Right renal pelvis (tissue), 4 donors: ENCODE measurements at regions not wholly inside any gene's neighbourhood (a gene's known extent, or its start where the extent isn't known, plus 50 kb on each side); places are given as distances from the start of the nearest gene placed in this dataset.

ENCODE experiments used
- DNase-seq, 4 donors: peaks; one replicate each; pipeline ENCODE4 v3.0.0-alpha.2; 2013; ENCODE audit warnings: low read depth in 4 of 4, low spot score in 3 of 4, missing footprints in 1 of 4

DNA sequence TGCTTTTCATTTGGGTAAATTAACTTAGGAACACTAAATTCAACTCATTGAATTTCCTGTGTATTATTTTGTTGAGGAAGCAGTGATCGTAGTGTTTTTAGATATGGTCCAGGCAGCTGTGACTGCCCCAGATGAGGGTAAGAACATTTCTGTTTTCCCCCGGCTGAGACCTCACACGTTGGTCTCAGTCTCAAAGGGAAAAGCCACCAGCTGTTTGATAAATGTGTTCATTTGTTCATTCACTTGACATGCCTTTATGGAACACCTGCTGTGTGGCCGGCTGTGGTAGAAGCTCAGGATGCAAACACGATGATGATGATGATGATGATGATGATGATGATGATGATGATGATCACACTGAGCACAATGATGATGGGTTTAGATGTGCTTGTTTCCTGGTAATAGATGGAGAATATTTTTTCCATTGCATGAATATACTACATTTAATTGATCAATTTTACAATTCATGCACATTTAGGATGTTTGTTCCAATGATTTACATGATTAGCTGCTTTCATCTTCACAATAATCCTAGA is 125.6 kb upstream of the ZNF32 start:
- no peak for DNase-seq

- no peak for DNase-seq
Measured at GRCh38 chr10:43773736-43774135, 125.1 kb upstream of the ZNF32 start.

DNA sequence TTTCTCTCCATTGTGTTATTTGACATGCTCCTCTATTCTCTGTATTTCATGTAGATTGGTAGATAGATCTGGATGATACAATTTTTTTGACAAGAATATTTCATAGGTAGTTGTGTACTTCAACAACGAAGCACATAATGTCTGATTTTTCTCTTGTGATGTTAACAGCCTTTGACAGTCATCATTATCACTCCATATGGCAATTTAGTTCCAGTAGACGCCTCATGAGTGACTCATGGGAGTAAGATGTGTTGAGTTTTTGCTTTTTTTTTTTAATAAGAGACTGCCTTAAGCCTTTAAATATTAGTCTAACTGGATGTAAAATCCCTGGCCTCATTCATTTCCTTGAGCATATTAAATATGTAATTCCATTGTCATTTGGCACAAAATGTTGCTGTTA is 123.5 kb upstream of the ZNF32 start:
- no peak for DNase-seq

GRCh38 chr10:43771675-43772074 is 123.0 kb upstream of the ZNF32 start:
- no peak for DNase-seq

- DNase-seq, result no peak
Measured at GRCh38 chr10:43765516-43765915, 116.8 kb upstream of the ZNF32 start.

- no peak for DNase-seq
Measured at GRCh38 chr10:43763846-43764245, 115.2 kb upstream of the ZNF32 start.

GRCh38 chr10:43760514-43760913 is 111.8 kb upstream of the ZNF32 start:
- DNase-seq, result no peak

GRCh38 chr10:43759216-43759615 is 110.5 kb upstream of the ZNF32 start:
- DNase-seq, result no peak

- DNase-seq, result no peak
Measured at GRCh38 chr10:43756341-43756740, 107.7 kb upstream of the ZNF32 start.

DNA sequence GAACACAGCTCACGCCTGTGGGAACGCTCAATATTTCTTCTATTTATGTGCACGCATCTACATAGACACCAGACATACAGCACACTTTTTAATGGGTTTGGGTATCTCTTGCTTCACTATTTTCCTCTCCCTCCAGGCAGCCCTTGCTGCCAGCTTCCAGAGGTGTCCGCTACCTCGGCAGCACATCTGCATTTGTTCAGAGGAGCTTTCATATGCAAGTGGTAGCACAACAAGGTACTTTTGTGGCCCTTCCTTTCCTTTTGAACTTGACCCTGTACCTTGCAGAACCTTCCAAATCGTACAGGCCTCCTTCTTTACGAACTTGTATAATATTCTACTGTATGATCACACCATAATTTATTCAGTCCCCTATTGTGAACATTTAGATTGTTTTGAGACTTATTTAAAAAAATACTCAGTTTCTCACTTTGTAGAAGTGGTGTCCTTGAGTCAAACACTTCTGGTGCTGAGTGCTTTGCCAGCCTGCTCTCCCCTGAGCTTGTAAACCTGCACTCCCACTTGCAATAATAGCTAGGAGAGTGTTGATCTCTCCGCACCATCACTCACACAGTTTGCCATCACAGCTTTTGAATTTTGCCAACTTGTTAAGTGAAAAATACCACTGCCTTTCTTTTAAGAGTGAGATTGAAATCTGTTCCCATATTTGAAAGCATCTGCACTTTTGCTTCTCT is 106.0 kb upstream of the ZNF32 start:
- no peak for DNase-seq

DNA sequence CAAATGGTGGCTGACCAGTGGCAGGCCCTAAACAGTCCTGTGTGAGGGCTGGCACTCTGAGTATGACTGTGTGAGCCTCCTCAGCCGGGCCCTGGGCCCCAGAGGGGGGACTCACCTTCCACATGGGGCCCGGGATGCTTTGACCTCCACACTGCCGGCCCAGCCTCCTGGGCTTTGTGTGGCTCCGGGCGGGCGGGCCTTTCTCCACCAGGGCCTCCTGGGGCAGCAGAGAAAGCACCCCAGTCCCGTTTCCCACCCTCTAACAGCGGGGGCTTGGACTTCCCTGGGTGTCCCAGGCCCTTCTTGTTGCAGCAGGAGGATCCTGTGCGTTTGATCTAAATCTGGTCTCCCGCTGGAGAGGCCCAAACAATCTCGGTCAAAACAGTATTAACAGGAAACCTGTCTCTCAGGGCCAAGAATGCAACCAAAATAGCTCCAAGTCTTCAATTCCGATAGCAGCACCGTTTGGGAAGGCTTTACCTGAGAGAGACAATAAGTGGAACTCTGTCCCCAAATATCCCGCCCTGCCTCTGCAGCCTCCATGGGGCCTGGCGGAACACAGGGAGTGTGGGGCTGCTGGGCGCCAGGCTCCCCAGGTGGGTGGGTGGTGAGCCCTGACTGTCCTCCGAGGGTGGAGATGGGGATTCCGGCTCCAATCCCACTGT is 104.8 kb upstream of the ZNF32 start:
- DNase-seq, result no peak

GRCh38 chr10:43752682-43753081 is 104.0 kb upstream of the ZNF32 start:
- no peak for DNase-seq

- DNase-seq, result no peak
Measured at GRCh38 chr10:43751646-43752045, 103.0 kb upstream of the ZNF32 start.

DNA sequence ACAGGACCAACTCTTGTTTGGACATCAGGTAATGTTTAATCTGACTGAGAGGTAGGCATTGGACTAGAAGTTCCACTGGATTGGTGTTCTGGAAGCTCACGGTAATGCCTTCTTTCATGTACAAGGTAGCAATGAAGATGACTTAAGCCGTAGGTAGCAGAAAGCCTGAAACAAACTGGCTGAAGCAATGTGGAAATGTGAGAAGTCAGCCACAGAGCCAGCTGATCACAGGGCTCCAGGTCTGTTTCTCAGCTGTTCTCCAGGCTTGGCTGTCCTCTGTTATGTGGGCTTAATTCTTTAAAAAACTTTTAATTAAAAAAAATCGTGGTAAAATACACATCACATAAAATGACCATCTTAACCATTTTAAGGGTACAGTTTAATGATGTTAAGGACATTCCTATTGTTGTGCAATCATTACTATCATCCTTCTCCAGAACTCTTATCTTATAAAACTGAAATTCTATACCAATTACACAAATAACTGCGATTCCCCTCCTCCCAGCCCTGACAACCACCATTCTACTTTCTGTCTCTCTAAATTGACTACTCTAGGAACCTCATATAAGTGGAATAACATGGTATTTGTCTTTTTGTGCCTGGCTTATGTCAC is 101.4 kb upstream of the ZNF32 start:
- no peak for DNase-seq

GRCh38 chr10:43749145-43749576 is 100.5 kb upstream of the ZNF32 start:
- no peak for DNase-seq

GRCh38 chr10:43748560-43748959 is 99.9 kb upstream of the ZNF32 start:
- no peak for DNase-seq

- no peak for DNase-seq
Measured at GRCh38 chr10:43746906-43747305, 98.2 kb upstream of the ZNF32 start.

DNA sequence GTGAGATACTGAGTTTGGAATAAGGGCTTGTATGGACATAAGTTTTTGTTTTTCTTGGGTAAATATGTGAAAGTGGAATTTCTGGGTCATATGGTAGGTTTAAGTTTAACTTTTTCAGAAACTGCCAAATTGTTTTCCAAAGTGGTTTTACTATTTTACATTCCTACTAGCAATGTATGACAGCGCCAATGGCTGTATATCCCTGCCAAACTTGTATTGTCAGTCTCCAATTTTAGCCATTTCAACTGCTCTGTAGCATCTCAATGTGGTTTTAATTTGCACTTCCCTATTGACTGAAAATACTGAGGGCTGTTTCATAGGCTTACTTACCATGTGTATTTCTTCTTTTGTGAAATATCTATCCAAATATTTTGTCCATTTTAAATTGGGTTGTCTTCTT is 90.5 kb upstream of the ZNF32 start:
- DNase-seq, result no peak

DNA sequence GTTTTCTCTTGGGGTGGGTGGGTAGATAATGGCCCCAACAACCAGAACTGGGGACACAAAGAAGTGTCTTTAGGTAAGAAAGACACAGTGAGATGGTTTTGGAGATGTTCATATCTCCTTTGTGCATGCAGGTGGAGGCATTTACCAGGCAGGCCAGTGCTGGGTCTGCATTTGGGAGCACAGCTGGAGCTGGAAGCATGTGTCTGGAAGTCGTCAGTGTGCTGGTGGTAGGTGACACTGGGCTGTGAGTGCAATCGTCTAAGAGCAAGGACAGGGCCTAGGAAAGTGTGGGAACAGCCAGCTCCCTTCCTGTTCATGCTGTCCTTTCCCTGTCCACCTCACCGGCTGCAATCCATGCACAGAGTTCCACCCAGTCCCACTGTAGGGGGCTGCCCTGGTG is 88.3 kb upstream of the ZNF32 start:
- no peak for DNase-seq

DNA sequence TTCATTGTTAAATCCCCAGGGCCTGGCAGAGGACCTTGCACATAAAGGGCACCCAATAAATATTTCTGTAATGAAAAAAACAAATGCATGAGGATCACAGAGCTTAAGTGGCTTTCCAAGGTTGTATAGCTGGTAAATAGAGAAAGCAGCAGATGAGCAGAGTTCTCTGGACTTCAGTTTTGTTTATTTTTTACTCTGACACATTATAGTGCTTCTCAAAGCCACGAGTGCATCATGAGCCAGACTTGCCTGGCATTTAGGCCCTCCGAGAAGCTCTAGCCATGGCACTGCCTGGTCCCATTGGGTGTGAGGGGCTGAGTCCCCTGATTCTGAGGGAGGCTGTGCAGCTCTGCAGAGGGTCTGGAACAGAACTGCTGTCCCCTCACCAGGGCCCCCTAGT is 87.2 kb upstream of the ZNF32 start:
- DNase-seq, result no peak

DNA sequence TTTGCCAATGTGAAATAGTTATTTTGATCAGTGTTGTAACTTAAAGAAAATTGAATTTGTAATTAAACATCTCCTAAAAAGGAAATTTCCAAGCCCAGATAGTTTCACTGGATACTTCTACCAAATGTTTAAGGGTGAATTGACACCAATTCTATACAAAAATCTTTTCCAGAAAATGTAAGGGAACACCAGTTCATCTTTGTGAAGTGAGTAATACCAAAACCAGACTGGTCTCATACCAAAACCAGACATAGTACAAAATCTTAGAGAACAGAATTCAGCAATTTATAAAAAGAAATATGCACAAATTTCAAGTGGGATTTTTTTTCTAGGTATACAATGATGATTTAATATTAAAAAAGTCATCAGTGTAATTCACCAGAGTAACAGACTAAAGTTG is 86.0 kb upstream of the ZNF32 start:
- DNase-seq, result no peak

DNA sequence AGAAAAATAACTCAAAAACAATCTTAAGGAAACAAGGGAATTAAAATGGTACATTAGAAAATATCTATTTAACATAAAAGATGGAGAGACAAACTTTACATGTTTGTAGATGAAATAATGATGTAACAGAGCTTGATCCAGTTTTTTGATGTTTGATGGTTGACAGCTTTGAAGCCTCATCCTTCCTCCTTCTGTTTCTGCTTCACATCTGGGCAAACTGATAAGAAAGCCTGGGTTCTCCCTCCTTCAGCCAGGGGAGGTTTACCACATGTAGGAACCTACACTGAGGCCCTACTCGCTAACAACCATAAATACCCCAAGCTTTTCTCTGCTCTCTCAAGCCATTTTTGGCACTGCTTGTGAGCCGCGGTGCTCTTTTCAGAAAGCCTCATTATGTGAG is 82.8 kb upstream of the ZNF32 start:
- no peak for DNase-seq
